HCT116 (cell line): ENCODE measurements at regions not wholly inside any gene's neighbourhood (a gene's known extent, or its start where the extent isn't known, plus 50 kb on each side); places are given as distances from the start of the nearest gene placed in this dataset.

Experiments
- CEBPB ChIP-seq: IDR thresholded peaks from 2 replicates; pipeline ENCODE4 v1.6.1; 2012; ENCODE audit warnings: low read depth
- EZH2 ChIP-seq: fragments of 200-600 bp; sonication (generic); IDR thresholded peaks from 2 replicates; pipeline ENCODE4 v1.6.1; 2017; ENCODE audit warnings: antibody characterized with exemption, mixed run types
- EZH2phosphoT487 ChIP-seq: fragments of 200-600 bp; IDR thresholded peaks from 2 replicates; pipeline ENCODE4 v1.6.1; 2018; ENCODE audit warnings: antibody characterized with exemption, borderline replicate concordance
- JUND ChIP-seq: IDR thresholded peaks from 2 replicates; pipeline ENCODE4 v1.6.1; 2012
- POLR2A ChIP-seq: IDR thresholded peaks from 2 replicates; pipeline ENCODE4 v1.7.0; 2011; ENCODE audit warnings: borderline replicate concordance; ENCODE audit not compliant: insufficient read depth, insufficient read length; ENCODE audit errors: extremely low read depth
- POLR2AphosphoS5 ChIP-seq: IDR thresholded peaks from 2 replicates; pipeline ENCODE4 v1.6.1; 2011; ENCODE audit warnings: mild to moderate bottlenecking, low read depth, low read length, moderate library complexity
- SP1 ChIP-seq: IDR thresholded peaks from 2 replicates; pipeline ENCODE4 v1.6.1; 2012; ENCODE audit warnings: low read depth
- SRF ChIP-seq: IDR thresholded peaks from 2 replicates; pipeline ENCODE4 v1.6.1; 2012; ENCODE audit warnings: low read depth
- ZNF274 ChIP-seq: fragments of 200-500 bp; sonication (Bioruptor generic); IDR thresholded peaks from 2 replicates; pipeline ENCODE4 v1.6.1; 2014; ENCODE audit warnings: mild to moderate bottlenecking, low read depth, low read length, inconsistent platforms
- TF ChIP-seq, protein P1 (sequence below), 3 experiments: fragments of 200-600 bp in 1 of 3; sonication (generic) in 1 of 3; IDR thresholded peaks in 2 of 3; conservative IDR thresholded peaks in 1 of 3; 2 replicates each; pipeline ENCODE4 v1.5.1; 2012 to 2017; ENCODE audit warnings: low read depth in 2 of 3, low read length in 2 of 3, antibody characterized with exemption in 1 of 3, borderline replicate concordance in 1 of 3, control low read depth in 1 of 3, mild to moderate bottlenecking in 1 of 3, mixed read lengths in 1 of 3, mixed run types in 1 of 3, moderate library complexity in 1 of 3; ENCODE audit not compliant: insufficient read depth in 1 of 3
- TF ChIP-seq, protein P2 (sequence below): IDR thresholded peaks from 2 replicates; pipeline ENCODE4 v1.6.1; 2012
- TF ChIP-seq, protein P3 (sequence below): IDR thresholded peaks from 2 replicates; pipeline ENCODE4 v1.6.1; 2012; ENCODE audit warnings: low read depth
- TF ChIP-seq, protein P4 (sequence below): IDR thresholded peaks from 2 replicates; pipeline ENCODE4 v1.6.1; 2012
- TF ChIP-seq, protein P5 (sequence below): IDR thresholded peaks from 2 replicates; pipeline ENCODE4 v1.6.1; 2011; ENCODE audit warnings: mild to moderate bottlenecking, low read length, moderate library complexity; ENCODE audit not compliant: insufficient replicate concordance; ENCODE audit errors: extremely low read depth

DNA sequence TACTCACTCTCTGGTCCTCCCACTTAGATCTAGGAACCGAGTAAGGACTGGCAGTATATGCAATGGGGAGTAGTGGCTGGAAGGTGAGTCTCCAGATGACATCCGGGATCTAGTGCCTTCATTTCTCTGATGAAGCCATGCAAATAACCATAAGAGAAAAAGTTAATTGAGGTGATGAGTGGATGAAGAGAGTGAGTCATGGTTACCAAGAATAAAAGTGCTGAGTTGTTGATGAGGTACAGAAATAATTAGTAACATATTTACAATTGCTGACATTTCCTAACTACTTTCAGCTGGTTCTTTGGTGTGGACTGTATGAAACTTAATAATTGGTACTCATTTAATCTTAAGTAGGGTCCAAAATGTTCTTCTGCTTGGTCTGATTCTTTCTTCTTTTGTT is 146.7 kb upstream of the PITX2 start:
- TF ChIP-seq POLR2AphosphoS5 (no peak), POLR2A (no peak), EZH2phosphoT487 (no peak), SP1 (no peak), CEBPB (no peak), JUND (no peak), EZH2 (no peak), SRF (no peak), ZNF274 (no peak)
- TF ChIP-seq, protein P1, sequence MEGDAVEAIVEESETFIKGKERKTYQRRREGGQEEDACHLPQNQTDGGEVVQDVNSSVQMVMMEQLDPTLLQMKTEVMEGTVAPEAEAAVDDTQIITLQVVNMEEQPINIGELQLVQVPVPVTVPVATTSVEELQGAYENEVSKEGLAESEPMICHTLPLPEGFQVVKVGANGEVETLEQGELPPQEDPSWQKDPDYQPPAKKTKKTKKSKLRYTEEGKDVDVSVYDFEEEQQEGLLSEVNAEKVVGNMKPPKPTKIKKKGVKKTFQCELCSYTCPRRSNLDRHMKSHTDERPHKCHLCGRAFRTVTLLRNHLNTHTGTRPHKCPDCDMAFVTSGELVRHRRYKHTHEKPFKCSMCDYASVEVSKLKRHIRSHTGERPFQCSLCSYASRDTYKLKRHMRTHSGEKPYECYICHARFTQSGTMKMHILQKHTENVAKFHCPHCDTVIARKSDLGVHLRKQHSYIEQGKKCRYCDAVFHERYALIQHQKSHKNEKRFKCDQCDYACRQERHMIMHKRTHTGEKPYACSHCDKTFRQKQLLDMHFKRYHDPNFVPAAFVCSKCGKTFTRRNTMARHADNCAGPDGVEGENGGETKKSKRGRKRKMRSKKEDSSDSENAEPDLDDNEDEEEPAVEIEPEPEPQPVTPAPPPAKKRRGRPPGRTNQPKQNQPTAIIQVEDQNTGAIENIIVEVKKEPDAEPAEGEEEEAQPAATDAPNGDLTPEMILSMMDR (IDR thresholded peaks at IDR 0.05 in 2 of 3, conservative IDR thresholded peaks at IDR 0.05 in 1 of 3; ENCODE audit: borderline replicate concordance in 1 of 3, insufficient read depth in 1 of 3, low read depth in 2 of 3, low read length in 2 of 3), result no peak
- TF ChIP-seq, protein P2, sequence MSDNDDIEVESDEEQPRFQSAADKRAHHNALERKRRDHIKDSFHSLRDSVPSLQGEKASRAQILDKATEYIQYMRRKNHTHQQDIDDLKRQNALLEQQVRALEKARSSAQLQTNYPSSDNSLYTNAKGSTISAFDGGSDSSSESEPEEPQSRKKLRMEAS, result no peak
- TF ChIP-seq, protein P3, sequence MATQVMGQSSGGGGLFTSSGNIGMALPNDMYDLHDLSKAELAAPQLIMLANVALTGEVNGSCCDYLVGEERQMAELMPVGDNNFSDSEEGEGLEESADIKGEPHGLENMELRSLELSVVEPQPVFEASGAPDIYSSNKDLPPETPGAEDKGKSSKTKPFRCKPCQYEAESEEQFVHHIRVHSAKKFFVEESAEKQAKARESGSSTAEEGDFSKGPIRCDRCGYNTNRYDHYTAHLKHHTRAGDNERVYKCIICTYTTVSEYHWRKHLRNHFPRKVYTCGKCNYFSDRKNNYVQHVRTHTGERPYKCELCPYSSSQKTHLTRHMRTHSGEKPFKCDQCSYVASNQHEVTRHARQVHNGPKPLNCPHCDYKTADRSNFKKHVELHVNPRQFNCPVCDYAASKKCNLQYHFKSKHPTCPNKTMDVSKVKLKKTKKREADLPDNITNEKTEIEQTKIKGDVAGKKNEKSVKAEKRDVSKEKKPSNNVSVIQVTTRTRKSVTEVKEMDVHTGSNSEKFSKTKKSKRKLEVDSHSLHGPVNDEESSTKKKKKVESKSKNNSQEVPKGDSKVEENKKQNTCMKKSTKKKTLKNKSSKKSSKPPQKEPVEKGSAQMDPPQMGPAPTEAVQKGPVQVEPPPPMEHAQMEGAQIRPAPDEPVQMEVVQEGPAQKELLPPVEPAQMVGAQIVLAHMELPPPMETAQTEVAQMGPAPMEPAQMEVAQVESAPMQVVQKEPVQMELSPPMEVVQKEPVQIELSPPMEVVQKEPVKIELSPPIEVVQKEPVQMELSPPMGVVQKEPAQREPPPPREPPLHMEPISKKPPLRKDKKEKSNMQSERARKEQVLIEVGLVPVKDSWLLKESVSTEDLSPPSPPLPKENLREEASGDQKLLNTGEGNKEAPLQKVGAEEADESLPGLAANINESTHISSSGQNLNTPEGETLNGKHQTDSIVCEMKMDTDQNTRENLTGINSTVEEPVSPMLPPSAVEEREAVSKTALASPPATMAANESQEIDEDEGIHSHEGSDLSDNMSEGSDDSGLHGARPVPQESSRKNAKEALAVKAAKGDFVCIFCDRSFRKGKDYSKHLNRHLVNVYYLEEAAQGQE, result no peak
- TF ChIP-seq, protein P4, sequence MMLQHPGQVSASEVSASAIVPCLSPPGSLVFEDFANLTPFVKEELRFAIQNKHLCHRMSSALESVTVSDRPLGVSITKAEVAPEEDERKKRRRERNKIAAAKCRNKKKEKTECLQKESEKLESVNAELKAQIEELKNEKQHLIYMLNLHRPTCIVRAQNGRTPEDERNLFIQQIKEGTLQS, result no peak
- TF ChIP-seq, protein P5, sequence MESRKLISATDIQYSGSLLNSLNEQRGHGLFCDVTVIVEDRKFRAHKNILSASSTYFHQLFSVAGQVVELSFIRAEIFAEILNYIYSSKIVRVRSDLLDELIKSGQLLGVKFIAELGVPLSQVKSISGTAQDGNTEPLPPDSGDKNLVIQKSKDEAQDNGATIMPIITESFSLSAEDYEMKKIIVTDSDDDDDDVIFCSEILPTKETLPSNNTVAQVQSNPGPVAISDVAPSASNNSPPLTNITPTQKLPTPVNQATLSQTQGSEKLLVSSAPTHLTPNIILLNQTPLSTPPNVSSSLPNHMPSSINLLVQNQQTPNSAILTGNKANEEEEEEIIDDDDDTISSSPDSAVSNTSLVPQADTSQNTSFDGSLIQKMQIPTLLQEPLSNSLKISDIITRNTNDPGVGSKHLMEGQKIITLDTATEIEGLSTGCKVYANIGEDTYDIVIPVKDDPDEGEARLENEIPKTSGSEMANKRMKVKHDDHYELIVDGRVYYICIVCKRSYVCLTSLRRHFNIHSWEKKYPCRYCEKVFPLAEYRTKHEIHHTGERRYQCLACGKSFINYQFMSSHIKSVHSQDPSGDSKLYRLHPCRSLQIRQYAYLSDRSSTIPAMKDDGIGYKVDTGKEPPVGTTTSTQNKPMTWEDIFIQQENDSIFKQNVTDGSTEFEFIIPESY, result no peak
